T-helper 1 cell treated with Interleukin-12 subunit alpha and Interleukin-12 subunit beta and Interleukin-4 antibody, amounts not matched to agents 30 ng/mL and 1 ng/mL, for 36 hours (primary cell): ENCODE measurements at regions not wholly inside any gene's neighbourhood (a gene's known extent, or its start where the extent isn't known, plus 50 kb on each side); places are given as distances from the start of the nearest gene placed in this dataset.
"Not testable (repeated sequence)": the region's sequence is repeated elsewhere in the genome, so short reads cannot be mapped to it uniquely, and the experiment has no call there.

Source experiments
- intact Hi-C: fragments of 100-400 bp; cut with micrococcal nuclease; formaldehyde crosslinking; loops from one replicate; pipeline ENCODE4 v1.15.1; 2024

GRCh38 chr17:37859451-37859850, 64.8 kb upstream of the TBC1D3K start:
- intact Hi-C loops: no loop called here

- intact Hi-C loops: not testable (repeated sequence)
Observed at GRCh38 chr17:37858391-37858790, 65.8 kb upstream of the TBC1D3K start.

DNA sequence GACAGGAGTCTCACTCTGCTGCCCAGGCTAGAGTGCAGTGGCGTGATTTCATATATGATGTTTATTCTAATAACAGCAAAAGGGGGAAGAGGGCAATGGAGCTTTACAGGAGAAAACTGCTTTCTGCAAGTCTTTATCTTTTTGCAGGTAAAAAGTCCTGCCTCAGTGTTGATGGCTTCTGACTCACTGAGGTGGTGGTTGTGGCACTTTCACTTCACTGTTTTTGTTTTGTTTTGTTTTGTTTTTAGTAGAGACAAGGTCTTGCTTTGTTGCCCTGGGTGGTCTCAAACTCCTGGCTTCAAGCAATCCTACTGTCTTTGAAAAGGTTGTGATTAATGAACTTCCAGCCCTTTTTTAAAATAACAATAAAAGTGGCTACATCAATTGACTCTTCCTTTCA, 68.0 kb upstream of the TBC1D3K start:
- intact Hi-C loops: no loop called here

DNA sequence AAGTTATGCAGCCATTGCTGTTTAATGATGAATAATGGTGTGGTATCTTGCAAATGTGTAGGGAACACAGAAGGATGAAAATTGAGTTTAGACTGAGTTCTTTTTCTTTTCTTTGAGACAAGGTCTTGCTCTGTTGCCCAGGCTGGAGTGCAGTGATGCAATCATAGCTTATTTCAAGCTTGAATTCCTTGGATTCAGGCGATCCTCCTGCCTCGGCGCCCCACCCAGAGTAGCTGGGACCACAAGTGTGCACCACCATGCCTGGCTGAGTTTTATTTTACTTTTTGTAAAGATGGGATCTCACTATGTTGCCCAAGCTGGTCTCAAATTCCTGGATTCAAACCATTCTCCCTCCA, 74.6 kb upstream of the TBC1D3K start:
- intact Hi-C loops: loop anchor here (2.0 to 5.0 kb wide), 4 partner anchors 17 to 241 kb away; partner anchors contain the start of gene SYNRG

DNA sequence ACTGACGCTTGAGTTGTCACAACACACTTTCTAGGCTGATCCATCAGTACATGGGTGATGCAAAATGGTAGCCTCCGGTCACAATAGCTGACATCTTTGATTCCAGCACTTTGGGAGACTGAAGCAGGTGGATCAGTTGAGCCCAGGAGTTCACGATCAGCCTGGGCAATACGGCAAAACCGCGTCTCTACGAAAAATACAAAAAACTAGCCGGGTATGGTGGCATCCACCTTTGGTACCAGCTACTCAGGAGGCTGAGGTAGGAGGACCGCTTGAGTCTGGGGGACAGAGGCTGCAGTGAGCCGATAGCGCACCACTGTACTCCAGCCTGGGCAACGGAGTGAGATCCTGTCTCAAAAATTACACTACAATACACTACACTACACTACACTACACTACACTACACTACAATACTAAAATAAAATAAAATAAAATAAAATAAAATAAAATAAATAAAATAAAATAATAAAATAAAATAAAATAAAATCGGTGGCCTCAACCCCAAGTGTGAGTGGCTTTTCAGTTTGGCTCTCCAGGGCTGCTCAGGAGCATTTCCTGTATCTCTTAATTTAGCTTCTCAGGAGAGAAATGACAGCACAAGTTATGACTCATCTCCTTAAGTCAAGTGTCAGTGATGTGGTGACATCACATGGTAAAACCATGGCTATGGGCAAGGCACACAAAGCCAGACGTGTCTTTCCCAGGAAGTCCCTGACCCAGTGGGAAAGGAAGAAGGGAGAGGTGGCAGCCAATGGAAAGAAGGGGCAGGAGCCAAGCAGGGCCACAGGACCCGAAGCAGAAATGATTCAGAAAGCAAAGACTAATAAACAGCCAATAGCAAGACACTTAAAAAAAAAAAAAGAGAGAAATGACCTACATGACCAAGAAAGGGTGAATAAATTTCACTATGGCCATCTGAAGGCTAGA, 75.3 kb upstream of the TBC1D3K start:
- intact Hi-C loops: loop anchor here (2.0 to 5.0 kb wide), 4 partner anchors 16 to 240 kb away; partner anchors contain the start of gene SYNRG

GRCh38 chr17:37847811-37848331, 76.3 kb upstream of the TBC1D3K start:
- intact Hi-C loops: loop anchor here (2.0 to 5.0 kb wide), 4 partner anchors 15 to 239 kb away; partner anchors contain the start of gene SYNRG

DNA sequence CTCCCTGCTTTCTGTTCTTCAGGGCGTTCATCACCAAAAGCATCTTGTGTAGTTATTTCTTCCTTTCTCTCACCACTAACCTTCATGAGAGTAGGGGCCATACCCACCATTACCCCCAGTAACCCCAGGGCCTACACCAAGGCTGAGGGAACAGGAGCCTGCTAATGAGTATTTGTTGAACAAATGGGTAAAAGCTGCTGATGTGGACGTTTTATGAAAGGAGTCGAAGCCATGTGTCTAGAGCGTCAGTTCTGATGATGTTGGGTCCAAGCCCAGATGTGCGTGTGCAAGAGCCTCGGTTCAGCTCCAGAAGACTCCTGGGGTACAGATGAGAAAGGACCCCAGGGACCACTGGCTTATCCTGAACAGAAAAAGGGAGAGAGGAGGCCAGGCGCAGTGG, 77.1 kb upstream of the TBC1D3K start:
- intact Hi-C loops: loop anchor here (5.0 kb wide), 2 partner anchors 75 to 105 kb away; no protein-coding TSS in a partner anchor

- intact Hi-C loops: loop anchor here (2.0 to 5.0 kb wide), 3 partner anchors 28 to 103 kb away; no protein-coding TSS in a partner anchor
Observed at GRCh38 chr17:37844977-37845293, 79.3 kb upstream of the TBC1D3K start.

DNA sequence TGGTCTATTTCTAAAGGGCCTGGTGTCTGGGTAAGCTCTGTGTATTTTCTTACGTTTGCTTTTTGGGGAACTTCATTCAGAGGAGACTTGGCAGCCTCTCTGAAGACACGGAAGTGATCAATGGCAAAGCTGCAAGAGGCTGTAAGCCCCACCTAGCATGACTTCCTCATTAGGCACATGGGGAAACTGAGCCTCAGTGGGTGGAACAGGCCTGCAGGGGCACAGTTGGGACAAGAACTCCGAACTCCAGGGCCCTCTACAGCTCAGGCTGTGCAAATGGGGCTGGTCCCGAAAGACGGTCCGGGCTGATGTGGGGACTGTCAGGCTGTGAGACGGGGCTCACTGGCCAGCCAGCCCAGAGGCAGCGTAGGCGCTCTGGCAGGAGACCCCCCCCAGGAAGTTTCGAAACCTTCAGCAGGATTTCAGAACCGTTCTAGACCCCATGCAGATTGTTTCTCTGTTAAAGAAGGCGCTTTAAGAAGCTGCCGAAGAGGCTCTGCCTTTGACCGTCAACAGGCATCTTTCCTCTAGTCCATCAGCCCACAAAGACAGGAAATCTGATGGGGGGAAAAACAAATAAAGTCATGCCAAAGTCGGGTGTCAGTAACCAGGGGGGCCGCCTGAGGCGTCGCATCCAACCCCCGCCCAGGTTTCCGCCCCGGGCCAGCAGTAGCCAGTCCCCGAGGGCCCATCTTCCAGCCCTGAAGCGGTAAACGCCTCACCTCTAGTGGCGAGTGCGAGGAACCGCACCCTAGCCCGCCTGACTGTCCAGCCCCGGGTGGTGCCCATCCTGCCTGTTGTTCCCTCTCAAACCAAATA, 79.8 kb upstream of the TBC1D3K start:
- intact Hi-C loops: loop anchor here (2.0 kb wide), 1 partner anchor 28 kb away; no protein-coding TSS in a partner anchor

DNA sequence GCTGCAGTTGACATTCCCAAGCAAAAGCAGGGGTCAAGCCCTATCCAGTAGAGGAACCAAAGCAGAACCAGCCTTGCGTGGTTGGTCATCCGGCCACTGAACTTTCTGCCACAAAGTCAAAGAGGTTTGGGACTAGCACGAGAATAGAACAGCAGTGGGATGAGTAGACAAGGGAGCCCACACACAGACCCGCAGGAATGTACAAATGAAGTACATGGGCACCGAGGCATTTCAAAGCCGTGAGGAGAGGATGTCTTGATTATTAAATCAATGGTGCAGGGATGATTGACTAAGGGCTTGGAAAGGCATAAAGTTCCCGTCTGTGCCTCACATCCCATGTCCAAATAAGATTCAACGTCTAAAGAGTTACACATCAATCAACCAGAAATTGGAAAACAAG, 81.8 kb upstream of the TBC1D3K start:
- intact Hi-C loops: no loop called here

DNA sequence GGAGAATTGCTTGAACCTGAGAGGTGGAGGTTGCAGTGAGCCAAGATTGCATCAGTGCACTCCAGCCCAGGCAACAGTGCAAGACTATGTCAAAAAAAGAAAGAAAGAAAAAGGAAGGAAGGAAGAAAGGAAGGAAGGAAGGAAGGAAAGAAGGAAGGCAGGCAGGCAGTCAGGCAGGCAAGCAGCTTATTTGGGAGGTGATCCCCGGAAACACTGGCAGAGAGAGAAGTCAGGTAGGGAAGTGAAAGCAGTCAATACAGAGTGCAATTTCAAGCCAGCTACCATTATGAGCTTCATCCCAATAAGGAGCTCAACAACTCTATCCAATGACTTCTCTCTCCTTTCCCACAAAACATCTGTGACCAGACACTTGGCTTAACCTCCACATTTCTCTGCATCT, 83.0 kb upstream of the TBC1D3K start:
- intact Hi-C loops: no loop called here

- intact Hi-C loops: no loop called here
Observed at GRCh38 chr17:37840576-37840975, 83.6 kb upstream of the TBC1D3K start.

GRCh38 chr17:37839196-37839978, 84.8 kb upstream of the TBC1D3K start:
- intact Hi-C loops: no loop called here

- intact Hi-C loops: no loop called here
Observed at GRCh38 chr17:37838276-37838675, 85.9 kb upstream of the TBC1D3K start.

DNA sequence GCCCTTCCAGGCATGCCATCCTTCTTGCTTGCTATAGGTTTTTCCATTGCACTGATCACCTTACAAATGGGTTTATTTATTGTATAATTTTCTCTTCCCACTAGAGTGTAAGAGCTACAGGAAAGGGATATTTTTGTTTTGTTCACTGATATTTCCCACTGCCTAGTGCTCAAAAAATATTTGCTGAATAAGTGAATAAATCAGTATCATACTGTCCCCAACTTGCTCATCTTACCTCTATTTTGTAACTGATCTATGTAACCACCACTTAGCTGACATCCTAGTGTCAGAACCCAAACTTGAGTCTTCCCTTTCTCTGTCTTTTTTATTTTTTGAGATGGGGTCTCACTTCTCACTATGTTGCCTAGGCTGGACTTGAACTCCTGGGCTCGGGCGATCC, 87.6 kb upstream of the TBC1D3K start:
- intact Hi-C loops: no loop called here

DNA sequence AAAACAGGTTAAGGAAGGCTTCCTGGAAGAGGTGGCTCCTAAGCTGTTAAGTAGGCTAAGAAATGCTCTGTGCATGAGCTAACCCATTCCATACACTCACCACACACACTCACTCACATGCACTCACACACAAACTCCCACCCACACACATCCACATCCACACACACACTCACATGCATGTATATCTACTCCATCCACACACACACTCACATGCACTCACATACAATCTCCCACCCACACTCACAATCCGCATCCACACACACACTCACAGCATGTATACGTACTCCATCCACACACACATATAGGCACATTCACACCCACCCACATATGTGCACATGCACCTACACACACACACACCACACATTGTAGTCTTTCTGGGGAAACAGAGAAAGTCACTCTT, 89.3 kb upstream of the HNF1B start:
- intact Hi-C loops: no loop called here

DNA sequence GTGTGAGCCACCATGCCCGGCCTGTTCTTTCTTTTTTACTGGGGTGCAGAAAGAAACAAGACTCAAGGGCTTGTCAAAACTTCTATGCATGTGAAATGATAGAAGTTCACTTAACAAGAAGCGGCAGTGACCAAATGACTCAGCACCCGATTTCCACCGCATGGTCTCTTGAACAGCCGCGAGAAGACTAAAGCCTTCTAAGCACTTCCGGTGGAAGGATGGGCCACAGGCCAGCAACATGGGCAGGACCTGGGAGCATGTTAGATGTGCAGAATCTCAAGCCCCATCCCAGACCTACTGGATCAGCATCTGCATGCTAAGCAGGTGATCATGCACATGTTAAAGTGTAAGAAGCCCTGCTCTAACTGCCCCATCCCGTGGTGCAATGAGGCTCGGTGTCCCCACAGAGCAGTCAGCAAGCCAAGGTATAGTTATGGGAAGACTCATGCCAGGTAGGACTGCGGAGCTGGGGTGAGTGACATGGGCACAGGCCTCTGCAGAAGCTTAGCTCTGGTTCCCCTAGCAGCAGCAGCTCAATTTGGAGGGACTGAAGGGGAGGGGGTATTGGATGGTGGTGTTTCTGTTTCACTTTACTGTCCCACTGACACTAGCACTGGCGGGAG, 88.5 kb upstream of the HNF1B start:
- intact Hi-C loops: loop anchor here (2.0 kb wide), 1 partner anchor 15 kb away; no protein-coding TSS in a partner anchor

- intact Hi-C loops: loop anchor here (2.0 kb wide), 1 partner anchor 17 kb away; no protein-coding TSS in a partner anchor
Observed at GRCh38 chr17:37831986-37832385, 87.1 kb upstream of the HNF1B start.

DNA sequence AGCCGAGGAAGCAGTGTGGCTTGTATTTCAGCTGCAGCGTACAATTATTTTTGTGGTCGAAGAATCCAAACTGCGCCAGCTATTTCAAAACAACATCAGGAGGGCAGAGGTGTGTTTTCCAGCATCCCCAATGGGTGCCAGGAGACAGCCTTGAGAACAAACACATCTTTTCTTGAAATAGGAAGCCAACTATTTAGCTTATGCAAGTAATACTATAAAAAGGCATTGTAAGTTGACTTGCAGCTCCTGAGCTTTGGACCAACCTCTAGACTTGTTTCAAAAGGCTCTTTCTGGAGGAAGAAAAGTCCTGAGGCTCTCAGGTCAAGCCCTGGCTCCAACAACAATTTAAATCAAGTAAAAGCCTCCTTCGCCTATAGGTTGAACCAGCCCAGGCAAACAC, 86.6 kb upstream of the HNF1B start:
- intact Hi-C loops: no loop called here
